Effector memory CD8-positive, alpha-beta T cell (primary cell): ENCODE measurements at regions not wholly inside any gene's neighbourhood (a gene's known extent, or its start where the extent isn't known, plus 50 kb on each side); places are given as distances from the start of the nearest gene placed in this dataset.
"Not testable (repeated sequence)": the region's sequence is repeated elsewhere in the genome, so short reads cannot be mapped to it uniquely, and the experiment has no call there.

Source experiments
- ATAC-seq: fragments of 150-1000 bp; cut with Tn5 transposase; replicated peaks from 2 replicates; pipeline ENCODE4 v1.10.0; 2021; ENCODE audit warnings: mild to moderate bottlenecking, moderate library complexity
- DNase-seq, 3 experiments: peaks; one replicate each; pipeline ENCODE4 v3.0.0; 2021
- H3K27ac Mint-ChIP-seq, 2 donors: one replicate each; pipeline ENCODE4 v1.8.0; 2022; ENCODE audit warnings: mild to moderate bottlenecking in 2 of 2, mixed read lengths in 2 of 2, moderate library complexity in 2 of 2
- H3K27me3 Mint-ChIP-seq, 2 donors: one replicate each; pipeline ENCODE4 v1.8.0; 2022; ENCODE audit warnings: mixed read lengths in 2 of 2
- H3K36me3 Mint-ChIP-seq: one replicate; pipeline ENCODE4 v1.8.0; 2022; ENCODE audit warnings: mild to moderate bottlenecking, moderate library complexity, mixed read lengths; ENCODE audit not compliant: insufficient read depth
- H3K4me1 Mint-ChIP-seq, 2 donors: one replicate each; pipeline ENCODE4 v1.8.0; 2022; ENCODE audit warnings: low read depth in 2 of 2, mixed read lengths in 2 of 2
- H3K4me3 Mint-ChIP-seq, 2 donors: one replicate each; pipeline ENCODE4 v1.8.0; 2022; ENCODE audit warnings: mild to moderate bottlenecking in 2 of 2, mixed read lengths in 2 of 2, moderate library complexity in 2 of 2
- H3K9me3 Mint-ChIP-seq, 2 donors: one replicate each; pipeline ENCODE4 v1.8.0; 2022; ENCODE audit warnings: mixed read lengths in 2 of 2

- H3K36me3 Mint-ChIP-seq, H3K9me3 Mint-ChIP-seq, H3K27ac Mint-ChIP-seq, DNase-seq: not testable (repeated sequence)
- H3K27me3 Mint-ChIP-seq = peaks cover 0 to 21% of the 10 kb centered on the region in 2 donors
- H3K4me3 Mint-ChIP-seq = peak overlapping the region in 1 of 2 donors; percentile 17
- ATAC-seq = peak; percentile 79
- H3K4me1 Mint-ChIP-seq = peaks cover 0 to 12% of the 10 kb centered on the region in 2 donors
Observed at GRCh38 chr15:22238959-22239805, 158.9 kb downstream of the OR4M2 start.

- H3K27me3 Mint-ChIP-seq = peaks cover 0 to 21% of the 10 kb centered on the region in 2 donors
- ATAC-seq (no peak), DNase-seq (no peak)
- H3K4me3 Mint-ChIP-seq = no peak overlapping the region
- H3K9me3 Mint-ChIP-seq = no peaks in the 10 kb centered on the region
- no peak overlapping the region for H3K27ac Mint-ChIP-seq
- H3K36me3 Mint-ChIP-seq = peaks cover 2% of the 10 kb centered on the region
- H3K4me1 Mint-ChIP-seq = peaks cover 0 to 12% of the 10 kb centered on the region in 2 donors
Observed at GRCh38 chr15:22239806-22240180, 159.5 kb downstream of the OR4M2 start.

GRCh38 chr15:22240403-22240802 is 160.1 kb downstream of the OR4M2 start:
- ATAC-seq = no peak
- H3K4me3 Mint-ChIP-seq = no peak overlapping the region
- H3K27me3 Mint-ChIP-seq = peaks cover 0 to 21% of the 10 kb centered on the region in 2 donors
- H3K4me1 Mint-ChIP-seq = peaks cover 0 to 12% of the 10 kb centered on the region in 2 donors
- H3K9me3 Mint-ChIP-seq = no peaks in the 10 kb centered on the region
- H3K36me3 Mint-ChIP-seq = peaks cover 2% of the 10 kb centered on the region
- DNase-seq = no peak
- H3K27ac Mint-ChIP-seq = no peak overlapping the region

GRCh38 chr15:22240986-22241385 is 160.7 kb downstream of the OR4M2 start:
- no peak overlapping the region for H3K4me3 Mint-ChIP-seq
- no peak for ATAC-seq

GRCh38 chr15:22241451-22241850 is 161.1 kb downstream of the OR4M2 start:
- H3K4me3 Mint-ChIP-seq = no peak overlapping the region

More at GRCh38 chr15:22240986-22241385, 160.7 kb downstream of the OR4M2 start:
- H3K27ac Mint-ChIP-seq = no peak overlapping the region
- peaks cover 2% of the 10 kb centered on the region for H3K36me3 Mint-ChIP-seq
- H3K9me3 Mint-ChIP-seq = no peaks in the 10 kb centered on the region
- no peak for DNase-seq
- peaks cover 0 to 12% of the 10 kb centered on the region in 2 donors for H3K4me1 Mint-ChIP-seq
- H3K27me3 Mint-ChIP-seq = peaks cover 0 to 21% of the 10 kb centered on the region in 2 donors

DNA sequence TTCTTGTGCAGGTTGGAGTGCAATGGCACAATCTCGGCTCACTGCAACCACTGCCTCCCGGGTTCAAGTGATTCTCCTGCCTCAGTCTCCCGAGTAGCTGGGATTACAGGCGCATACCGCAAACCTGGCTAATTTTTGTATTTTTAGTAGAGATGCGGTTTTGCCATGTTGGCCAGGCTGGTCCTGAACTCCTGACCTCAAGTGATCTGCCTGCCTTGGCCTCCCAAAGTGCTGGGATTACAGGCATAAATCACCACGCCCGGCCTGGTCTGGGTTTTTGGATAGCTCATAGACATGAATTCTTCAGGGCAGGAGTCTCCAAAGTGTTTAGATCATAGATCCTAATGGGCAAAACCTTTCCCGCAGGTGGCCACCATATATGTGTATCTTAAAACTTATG is 162.0 kb downstream of the OR4M2 start:
- not testable (repeated sequence) for H3K9me3 Mint-ChIP-seq, ATAC-seq, H3K4me3 Mint-ChIP-seq, H3K27ac Mint-ChIP-seq, H3K36me3 Mint-ChIP-seq, DNase-seq
- Mint-ChIP-seq H3K4me1 (peaks cover 0 to 13% of the 10 kb centered on the region in 2 donors), H3K27me3 (peaks cover 0 to 21% of the 10 kb centered on the region in 2 donors)

More at GRCh38 chr15:22241451-22241850, 161.1 kb downstream of the OR4M2 start:
- H3K4me1 Mint-ChIP-seq = peaks cover 0 to 13% of the 10 kb centered on the region in 2 donors
- H3K36me3 Mint-ChIP-seq = peaks cover 2% of the 10 kb centered on the region
- no peak overlapping the region for H3K27ac Mint-ChIP-seq
- ATAC-seq = no peak
- DNase-seq = no peak
- peaks cover 0 to 21% of the 10 kb centered on the region in 2 donors for H3K27me3 Mint-ChIP-seq
- no peaks in the 10 kb centered on the region for H3K9me3 Mint-ChIP-seq

- no peak for DNase-seq
- peaks cover 2% of the 10 kb centered on the region for H3K36me3 Mint-ChIP-seq
- no peak for ATAC-seq
- no peaks in the 10 kb centered on the region for H3K9me3 Mint-ChIP-seq
- peaks cover 0 to 10% of the 10 kb centered on the region in 2 donors for H3K27me3 Mint-ChIP-seq
- H3K4me3 Mint-ChIP-seq = no peak overlapping the region
- peaks cover 0 to 7% of the 10 kb centered on the region in 2 donors for H3K4me1 Mint-ChIP-seq
- H3K27ac Mint-ChIP-seq = no peak overlapping the region
Observed at GRCh38 chr15:22243440-22244130, 163.3 kb downstream of the OR4M2 start.

- peaks cover 17% of the 10 kb centered on the region in 2 donors for H3K4me1 Mint-ChIP-seq
- H3K4me3 Mint-ChIP-seq, H3K27me3 Mint-ChIP-seq, H3K9me3 Mint-ChIP-seq, ATAC-seq, DNase-seq, H3K36me3 Mint-ChIP-seq, H3K27ac Mint-ChIP-seq: not testable (repeated sequence)
Observed at GRCh38 chr15:22249511-22249910, 169.2 kb downstream of the OR4M2 start.

DNA sequence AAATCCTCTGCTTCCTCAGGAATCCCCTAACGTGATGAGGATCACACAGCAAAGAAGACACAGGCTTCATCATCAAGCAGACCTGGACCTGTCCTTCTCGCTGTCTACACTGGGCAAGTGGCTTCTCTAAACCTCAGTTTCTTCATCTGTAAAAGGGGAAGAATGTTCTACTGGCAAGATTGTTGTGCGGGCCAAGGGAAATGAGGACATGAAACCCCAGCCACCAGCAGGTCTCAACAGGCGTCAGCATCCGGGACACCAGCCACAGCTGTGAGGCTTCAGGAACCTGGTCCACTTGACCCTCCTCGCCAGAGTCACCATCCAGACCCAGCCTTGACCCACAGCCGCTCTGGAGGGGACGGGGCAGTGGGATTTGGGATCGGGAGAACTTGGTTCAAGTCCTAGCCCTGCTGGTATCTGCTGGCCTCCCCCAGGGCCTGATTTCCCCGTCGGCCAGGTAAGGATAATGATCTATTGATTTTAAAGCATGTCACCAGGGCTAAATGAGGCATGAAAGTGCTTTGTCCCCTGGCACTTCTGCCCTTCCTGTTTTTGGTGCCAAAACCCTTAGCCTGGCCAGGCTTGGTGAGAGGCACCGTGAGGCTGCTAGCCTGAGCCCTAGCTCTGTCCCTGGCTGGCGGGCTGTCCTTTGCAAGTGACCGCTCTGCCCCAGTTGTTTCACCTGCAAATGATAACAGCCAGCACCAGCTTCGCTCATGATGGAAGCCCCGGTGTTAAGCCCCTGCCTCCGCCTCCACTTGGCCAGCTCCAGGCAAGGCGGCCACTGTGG is 170.4 kb downstream of the OR4M2 start:
- peaks cover 22 to 24% of the 10 kb centered on the region in 2 donors for H3K4me1 Mint-ChIP-seq
- not testable (repeated sequence) for DNase-seq, H3K27me3 Mint-ChIP-seq, H3K4me3 Mint-ChIP-seq, H3K9me3 Mint-ChIP-seq, H3K27ac Mint-ChIP-seq, ATAC-seq, H3K36me3 Mint-ChIP-seq

DNA sequence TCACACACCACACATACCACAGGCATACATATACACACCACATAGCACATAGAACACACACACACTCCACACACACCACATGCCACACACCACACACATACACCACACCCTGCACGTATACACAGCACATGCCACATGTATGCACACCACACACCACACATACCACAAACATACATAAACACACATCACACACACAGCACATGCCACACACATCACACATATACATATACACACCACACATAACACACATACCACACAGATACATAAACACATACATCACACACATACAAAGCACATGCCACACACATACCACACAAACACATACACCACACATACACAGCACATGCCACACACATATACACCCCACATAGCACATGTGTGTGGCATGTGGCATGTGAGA is 171.1 kb downstream of the OR4M2 start:
- no peak for ATAC-seq
- no peak overlapping the region for H3K4me3 Mint-ChIP-seq

DNA sequence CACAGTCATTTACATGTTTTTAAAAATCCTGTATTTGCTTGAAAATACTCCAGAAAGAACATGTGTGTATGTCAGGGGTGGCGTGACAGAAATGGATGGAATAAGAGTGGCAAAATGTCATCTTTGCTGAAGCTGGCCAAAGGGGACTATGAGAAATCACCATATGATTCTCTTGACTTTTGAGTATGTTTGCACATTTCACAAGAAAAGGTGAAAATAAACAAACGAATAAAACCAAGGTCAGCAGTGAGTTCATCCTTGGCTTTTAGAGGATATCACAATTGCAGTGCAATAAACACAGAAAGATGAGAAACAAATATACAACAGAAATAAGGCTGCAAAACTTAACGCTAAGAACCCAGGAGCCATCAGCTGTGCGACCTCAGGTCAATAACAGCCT is 171.7 kb downstream of the OR4M2 start:
- H3K27ac Mint-ChIP-seq, H3K27me3 Mint-ChIP-seq, H3K9me3 Mint-ChIP-seq, DNase-seq, ATAC-seq, H3K36me3 Mint-ChIP-seq, H3K4me3 Mint-ChIP-seq: not testable (repeated sequence)
- H3K4me1 Mint-ChIP-seq = peaks cover 22 to 26% of the 10 kb centered on the region in 2 donors

More for the DNA sequence above, 171.1 kb downstream of the OR4M2 start:
- no peaks in the 10 kb centered on the region for H3K36me3 Mint-ChIP-seq
- peaks cover 22 to 23% of the 10 kb centered on the region in 2 donors for H3K4me1 Mint-ChIP-seq
- H3K27ac Mint-ChIP-seq = no peak overlapping the region
- H3K27me3 Mint-ChIP-seq = peaks cover 0 to 4% of the 10 kb centered on the region in 2 donors
- no peaks in the 10 kb centered on the region for H3K9me3 Mint-ChIP-seq
- no peak for DNase-seq

- not testable (repeated sequence) for H3K36me3 Mint-ChIP-seq, H3K27me3 Mint-ChIP-seq, DNase-seq, H3K4me3 Mint-ChIP-seq, ATAC-seq, H3K27ac Mint-ChIP-seq, H3K9me3 Mint-ChIP-seq
- H3K4me1 Mint-ChIP-seq = peaks cover 22 to 26% of the 10 kb centered on the region in 2 donors
Observed at GRCh38 chr15:22252521-22252920, 172.2 kb downstream of the OR4M2 start.

GRCh38 chr15:22253002-22253675 is 172.8 kb downstream of the OR4M2 start:
- DNase-seq, H3K27ac Mint-ChIP-seq, H3K36me3 Mint-ChIP-seq, H3K9me3 Mint-ChIP-seq, H3K27me3 Mint-ChIP-seq, ATAC-seq: not testable (repeated sequence)
- H3K4me1 Mint-ChIP-seq = peaks cover 22 to 26% of the 10 kb centered on the region in 2 donors
- peak overlapping the region; percentile 66 to 68 for H3K4me3 Mint-ChIP-seq
